GM12878 (cell line): ENCODE measurements at regions not wholly inside any gene's neighbourhood (a gene's known extent, or its start where the extent isn't known, plus 50 kb on each side); places are given as distances from the start of the nearest gene placed in this dataset.
A peak's percentile ranks its signal among the peaks of the same experiment; 100 is the strongest.

Experiments
- ATAC-seq: fragments of 200-7000 bp; cut with Tn5 transposase; 3 replicates; pipeline ENCODE4 v1.9.1; 2020; ENCODE audit warnings: mild to moderate bottlenecking, moderate library complexity
- BruUV-seq: library from RNA; stranded (reverse); fragments of 400-500 nt; replicated peaks from 2 replicates; lab custom pipeline; 2021; lab: Mats Ljungman, UMichigan
- CTCF ChIA-PET: fragments of 300-600 bp; sonication (Branson Sonifier 250); formaldehyde crosslinking; extraction: SDS; loops from one replicate; lab custom pipeline; 2021; ENCODE audit warnings: inconsistent platforms; lab: Yijun Ruan, JAX
- POLR2A ChIA-PET: fragments of 350-600 bp; formaldehyde crosslinking; extraction: SDS; loops from one replicate; lab custom pipeline; 2021; ENCODE audit warnings: inconsistent platforms; lab: Charles Lee
- RAD21 ChIA-PET: fragments of 300-600 bp; sonication (Branson Sonifier 250); formaldehyde crosslinking; loops from one replicate; lab custom pipeline; 2023; ENCODE audit warnings: antibody characterized with exemption; ENCODE audit not compliant: unreplicated experiment; lab: Charles Lee
- SMC1A ChIA-PET: fragments of 300-600 bp; sonication (Branson Sonifier 250); formaldehyde crosslinking; loops from one replicate; lab custom pipeline; 2023; ENCODE audit not compliant: unreplicated experiment, uncharacterized antibody; lab: Charles Lee
- DNase-seq: peaks from one replicate; pipeline ENCODE4 v3.0.0-alpha.2; 2011; ENCODE audit warnings: low read depth, low spot score
- FAIRE-seq: peaks from 3 replicates; lab custom pipeline; 2011; peaks lifted over from hg19 to GRCh38; lab: Jason Lieb, UNC
- H2AFZ ChIP-seq: 2 replicates; pipeline ENCODE4 v1.6.0; 2011; ENCODE audit warnings: low read depth, low read length, control low read depth; ENCODE audit not compliant: control insufficient read depth
- H3K27ac ChIP-seq: 2 replicates; pipeline ENCODE4 v1.5.1; 2011; ENCODE audit warnings: control low read depth; ENCODE audit not compliant: control insufficient read depth, insufficient read depth
- H3K27me3 ChIP-seq, 2 experiments: replicated peaks in 1 of 2; 2 replicates each; pipeline versions ENCODE4 v1.6.0 to v1.6.1; 2011; ENCODE audit warnings: low read length in 1 of 2; ENCODE audit not compliant: control insufficient read depth in 2 of 2, insufficient read depth in 2 of 2
- H3K36me3 ChIP-seq, 2 experiments: 2 replicates each; pipeline ENCODE4 v1.5.1; 2011; ENCODE audit warnings: low read length in 1 of 2; ENCODE audit not compliant: control insufficient read depth in 2 of 2, insufficient read depth in 2 of 2
- H3K4me1 ChIP-seq: 2 replicates; pipeline ENCODE4 v1.6.1; 2011; ENCODE audit warnings: mild to moderate bottlenecking, low read length, moderate library complexity, mixed read lengths; ENCODE audit not compliant: control insufficient read depth, insufficient read depth
- H3K4me2 ChIP-seq: 2 replicates; pipeline ENCODE4 v1.6.0; 2011; ENCODE audit warnings: control low read depth; ENCODE audit not compliant: control insufficient read depth, insufficient read depth
- H3K4me3 ChIP-seq: fragments of 200-600 bp; sonication (generic); 2 replicates; pipeline ENCODE4 v1.5.1; 2016
- H3K79me2 ChIP-seq: 2 replicates; pipeline ENCODE4 v1.6.0; 2011; ENCODE audit warnings: low read length; ENCODE audit not compliant: control insufficient read depth, insufficient read depth
- H3K9ac ChIP-seq: 2 replicates; pipeline ENCODE4 v1.8.0; 2011; ENCODE audit warnings: low read length, control low read depth, mixed read lengths; ENCODE audit not compliant: control insufficient read depth, insufficient read depth
- H3K9me3 ChIP-seq: replicated peaks from 3 replicates; pipeline ENCODE4 v1.5.1; 2011; ENCODE audit warnings: mild to moderate bottlenecking, low read length; ENCODE audit not compliant: control insufficient read depth, insufficient read depth
- H4K20me1 ChIP-seq: 2 replicates; pipeline ENCODE4 v1.6.0; 2011; ENCODE audit not compliant: control insufficient read depth, insufficient read depth
- ATF3 ChIP-seq: IDR thresholded peaks from 2 replicates; pipeline ENCODE4 v1.6.1; 2011; ENCODE audit warnings: low read depth, mild to moderate bottlenecking, low read length, moderate library complexity, borderline replicate concordance; ENCODE audit errors: extremely low read depth
- CBX3 ChIP-seq: fragments of 200-600 bp; sonication (generic); IDR thresholded peaks from 2 replicates; pipeline ENCODE4 v1.6.1; 2016; ENCODE audit warnings: low read depth, borderline replicate concordance
- E2F4 ChIP-seq: IDR thresholded peaks from 2 replicates; pipeline ENCODE4 v1.6.1; 2012; ENCODE audit warnings: low read depth, low read length, improper control_type of control experiment
- EED ChIP-seq: sonication (generic); IDR thresholded peaks from 2 replicates; pipeline ENCODE4 v1.6.1; 2016; ENCODE audit warnings: antibody characterized with exemption, low read depth
- EGR1 ChIP-seq, 2 experiments: IDR thresholded peaks; 1 replicate in 1 of 2; 2 replicates in 1 of 2; pipeline ENCODE4 v1.6.1; 2011 to 2012; ENCODE audit warnings: low read depth in 2 of 2, low read length in 2 of 2, borderline replicate concordance in 1 of 2, mild to moderate bottlenecking in 1 of 2, moderate library complexity in 1 of 2
- HCFC1 ChIP-seq: fragments of 150-350 bp; IDR thresholded peaks from 2 replicates; pipeline ENCODE4 v1.6.1; 2014; ENCODE audit warnings: low read length
- LARP7 ChIP-seq: fragments of 450-650 bp; IDR thresholded peaks from 2 replicates; pipeline ENCODE4 v1.6.1; 2017; ENCODE audit warnings: mild to moderate bottlenecking
- MEF2A ChIP-seq: IDR thresholded peaks from 2 replicates; pipeline ENCODE4 v1.6.1; 2011; ENCODE audit warnings: low read depth, mild to moderate bottlenecking, low read length, moderate library complexity; ENCODE audit not compliant: insufficient read depth
- MTA3 ChIP-seq: IDR thresholded peaks from 2 replicates; pipeline ENCODE4 v1.6.1; 2012; ENCODE audit warnings: low read length, inconsistent platforms, borderline replicate concordance
- PBX3 ChIP-seq: IDR thresholded peaks from 2 replicates; pipeline ENCODE4 v1.6.1; 2011; ENCODE audit warnings: mild to moderate bottlenecking, low read depth, low read length, moderate library complexity; ENCODE audit not compliant: insufficient replicate concordance
- PKNOX1 ChIP-seq: fragments of 450-650 bp; IDR thresholded peaks from 2 replicates; pipeline ENCODE4 v1.6.1; 2016; ENCODE audit warnings: mild to moderate bottlenecking
- RB1 ChIP-seq: fragments of 450-650 bp; formaldehyde crosslinking; IDR thresholded peaks from 2 replicates; pipeline ENCODE4 v1.6.1; 2017; ENCODE audit warnings: mild to moderate bottlenecking, borderline replicate concordance
- SMAD1 ChIP-seq: fragments of 450-650 bp; IDR thresholded peaks from 2 replicates; pipeline ENCODE4 v1.6.1; 2018; ENCODE audit warnings: mild to moderate bottlenecking, low read depth; ENCODE audit not compliant: partially characterized antibody
- ZBTB4 ChIP-seq: fragments of 450-650 bp; formaldehyde crosslinking; IDR thresholded peaks from 2 replicates; pipeline ENCODE4 v1.4.0; 2022; ENCODE audit warnings: mild to moderate bottlenecking, moderate library complexity
- ZNF274 ChIP-seq: IDR thresholded peaks from one replicate; pipeline ENCODE4 v1.8.0; 2011; ENCODE audit not compliant: insufficient read length, insufficient read depth
- WGBS: methylation state at CpG from one replicate; pipeline ENCODE4 v1.1.6; 2016; ENCODE audit warnings: low lambda C conversion rate; ENCODE audit not compliant: insufficient replicate concordance, insufficient coverage; ENCODE audit errors: missing lambda C conversion rate; 5-methylcytosine and 5-hydroxymethylcytosine counted together
- in situ Hi-C: fragments of 300-500 bp; cut with MboI; formaldehyde crosslinking; loops from 9 replicates; pipeline ENCODE4 v1.14.3; 2018; ENCODE audit warnings: mixed read lengths
- intact Hi-C: fragments of 100-400 bp; cut with micrococcal nuclease; formaldehyde crosslinking; loops from one replicate; pipeline ENCODE4 v1.14.2; 2022; ENCODE audit not compliant: unreplicated experiment

GRCh38 chr2:9782197-9782719 is 61.0 kb upstream of the TAF1B start (continued):
- TF ChIP-seq PKNOX1 = 0 out of 2 replicates have a peak, but pooled peaks have one; percentile 26
- TF ChIP-seq RB1 = no peak
- no peak for TF ChIP-seq ZBTB4 (CRISPR knock-in tag)

GRCh38 chr2:9789371-9789770 is 53.9 kb upstream of the TAF1B start:
- Histone ChIP-seq H3K9ac (no peak overlapping the region), H3K36me3 (no peaks in the 10 kb centered on the region), H4K20me1 (no peaks in the 10 kb centered on the region), H3K27ac (no peak overlapping the region), H3K4me2 (no peak overlapping the region), H3K4me3 (no peak overlapping the region), H2AFZ (no peak overlapping the region), H3K27me3 (no peaks in the 10 kb centered on the region), H3K79me2 (no peaks in the 10 kb centered on the region), H3K9me3 (peaks cover 4% of the 10 kb centered on the region; the same call in 2 of the 3 replicates), H3K4me1 (peaks cover 15% of the 10 kb centered on the region)
- ChIA-PET CTCF (interaction anchor here (2.0 to 2.6 kb wide), 2 partner anchors 10 to 19 kb away, joined by 4 to 9 read pairs; no protein-coding TSS in a partner anchor), RAD21 (no interaction called here), POLR2A (no interaction called here), SMC1A (no interaction called here)
- ATAC-seq (no peak), FAIRE-seq (no peak), DNase-seq (no peak)
- in situ Hi-C loops (no loop called here), intact Hi-C loops (no loop called here)
- 62% methylated on average over 10 of the region's 10 CpGs for WGBS
- no TSS peak for BruUV-seq
- TF ChIP-seq SMAD1 (no peak), MTA3 (no peak), E2F4 (no peak), CBX3 (no peak), PBX3 (no peak), EGR1 (IDR thresholded peaks at IDR 0.05; ENCODE audit: borderline replicate concordance in 1 of 2, low read depth in 2 of 2, low read length in 2 of 2) (no peak), ZNF274 (no peak), MEF2A (no peak), EED (no peak), ATF3 (no peak), HCFC1 (no peak), LARP7 (no peak)
